GM18909 (cell line): ENCODE measurements at regions not wholly inside any gene's neighbourhood (a gene's known extent, or its start where the extent isn't known, plus 50 kb on each side); places are given as distances from the start of the nearest gene placed in this dataset.

Source experiments
- ATAC-seq: cut with Tn5 transposase; IDR thresholded peaks from one replicate; pipeline ENCODE4 v1.9.1; 2021; ENCODE audit warnings: mild to moderate bottlenecking; ENCODE audit not compliant: unreplicated experiment, poor library complexity

DNA sequence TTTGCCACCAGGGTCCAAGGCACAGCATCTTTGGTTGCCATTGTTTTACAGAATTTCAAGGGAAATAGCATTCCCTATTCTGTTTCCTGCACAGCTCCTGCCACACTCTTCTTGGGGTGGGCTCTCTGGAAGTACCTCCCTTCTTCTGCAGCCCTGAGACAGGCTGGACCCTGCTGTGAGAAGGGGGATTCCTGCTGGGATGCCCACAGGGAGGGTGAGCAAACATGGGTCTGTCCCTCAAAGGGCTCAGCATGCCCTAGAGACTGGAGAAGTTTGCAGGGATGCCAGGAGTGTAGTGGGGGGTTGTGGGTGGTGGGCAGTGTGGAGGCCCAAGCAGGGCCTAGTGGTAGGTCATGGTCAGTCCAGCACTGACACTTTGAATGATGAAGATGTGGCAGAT lies 222.2 kb upstream of the GPR26 start:
- ATAC-seq, result no peak

DNA sequence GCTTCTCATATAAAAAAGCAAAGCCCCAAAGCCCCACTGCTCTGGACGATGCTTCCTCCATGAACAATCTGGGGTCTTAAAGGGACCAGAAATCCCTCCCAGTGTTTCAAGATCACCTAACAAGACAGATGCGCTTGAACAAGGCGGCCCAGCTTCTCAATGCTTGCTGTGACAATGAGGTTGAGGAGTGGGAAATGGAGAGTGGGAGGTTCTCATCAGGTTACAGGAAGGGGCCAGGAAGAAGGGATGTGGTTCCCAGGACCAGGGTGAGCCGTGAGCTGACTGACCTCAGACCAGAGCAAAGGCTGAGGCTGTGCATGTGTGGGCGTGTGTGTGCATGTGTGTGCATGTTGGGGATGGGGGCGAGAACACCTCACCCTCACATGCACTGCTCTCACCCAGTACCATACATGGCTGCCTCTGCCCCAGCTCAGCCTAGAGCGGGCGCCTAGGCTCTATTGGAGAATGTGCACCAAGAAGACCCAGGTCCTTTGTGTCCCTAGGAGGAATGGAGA lies 220.8 kb upstream of the GPR26 start:
- ATAC-seq, result no peak

DNA sequence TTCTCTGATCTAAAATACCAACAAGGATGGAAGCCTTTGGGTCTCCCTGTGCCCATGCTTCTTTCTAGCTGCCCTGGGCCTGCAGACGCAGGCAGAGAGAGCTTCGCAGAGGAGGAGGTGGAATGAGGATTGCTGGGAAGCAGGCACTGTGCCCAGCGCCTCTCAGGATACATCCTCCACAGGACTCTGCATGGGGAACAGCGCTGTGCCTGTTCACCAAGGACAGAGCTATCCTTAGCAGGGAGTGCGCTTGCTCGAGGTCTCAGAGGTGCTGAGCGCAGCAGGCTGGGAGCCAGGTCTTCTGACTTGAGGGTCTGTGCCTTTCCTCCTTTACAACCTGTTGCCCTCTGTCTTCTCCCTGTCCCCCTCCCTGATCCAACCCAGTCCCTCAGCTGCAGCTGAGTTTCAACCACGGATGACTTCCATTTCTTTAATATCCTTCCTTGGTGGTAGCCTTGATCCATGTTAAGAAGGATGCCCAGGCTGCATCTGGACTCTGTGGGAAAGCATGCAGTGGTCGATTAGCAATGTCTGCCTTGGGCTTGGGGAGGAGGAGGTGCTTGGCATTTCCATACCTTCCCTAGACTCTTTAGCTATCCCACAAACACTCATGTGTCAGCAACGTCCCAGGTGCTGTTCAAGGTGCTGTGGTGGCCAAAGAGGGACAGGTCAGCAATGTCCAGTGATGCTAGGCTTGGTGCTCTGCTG lies 219.6 kb upstream of the GPR26 start:
- ATAC-seq, result no peak

DNA sequence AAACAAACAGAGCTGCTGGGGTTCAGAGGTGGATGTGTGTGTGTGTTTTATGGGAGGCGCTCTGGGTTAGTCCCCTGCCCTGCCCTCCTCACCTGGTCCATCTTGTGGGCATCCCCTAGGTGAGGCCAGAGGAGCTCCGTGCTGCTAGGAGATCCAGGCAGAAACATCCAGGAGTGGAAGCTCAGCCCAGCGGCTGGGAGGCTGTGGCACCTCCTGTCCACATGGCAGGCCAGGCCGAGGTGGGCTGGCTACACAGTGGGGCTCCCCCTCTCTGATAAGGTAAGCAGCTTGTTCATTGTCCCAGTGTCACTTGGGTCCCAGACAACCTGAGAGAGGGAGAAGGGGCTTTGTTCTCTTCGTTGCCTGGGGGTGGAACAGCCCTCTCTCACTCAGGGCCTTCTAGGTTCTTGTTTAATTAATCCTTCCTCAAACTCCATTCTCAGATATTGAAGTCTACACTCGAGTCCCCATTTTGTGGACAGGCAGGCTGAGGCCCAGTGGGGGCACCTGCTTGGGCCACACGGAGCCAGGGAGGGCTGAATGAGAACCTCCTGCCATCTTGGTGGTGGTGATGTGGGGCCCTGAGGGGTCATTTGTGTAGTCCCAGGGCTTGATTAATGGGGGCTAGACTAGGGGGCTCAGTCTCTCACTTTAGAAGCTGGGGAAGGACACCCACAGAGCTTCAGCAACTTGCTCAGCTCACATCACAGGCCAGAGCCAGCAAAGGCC lies 216.8 kb upstream of the GPR26 start:
- ATAC-seq, result no peak

DNA sequence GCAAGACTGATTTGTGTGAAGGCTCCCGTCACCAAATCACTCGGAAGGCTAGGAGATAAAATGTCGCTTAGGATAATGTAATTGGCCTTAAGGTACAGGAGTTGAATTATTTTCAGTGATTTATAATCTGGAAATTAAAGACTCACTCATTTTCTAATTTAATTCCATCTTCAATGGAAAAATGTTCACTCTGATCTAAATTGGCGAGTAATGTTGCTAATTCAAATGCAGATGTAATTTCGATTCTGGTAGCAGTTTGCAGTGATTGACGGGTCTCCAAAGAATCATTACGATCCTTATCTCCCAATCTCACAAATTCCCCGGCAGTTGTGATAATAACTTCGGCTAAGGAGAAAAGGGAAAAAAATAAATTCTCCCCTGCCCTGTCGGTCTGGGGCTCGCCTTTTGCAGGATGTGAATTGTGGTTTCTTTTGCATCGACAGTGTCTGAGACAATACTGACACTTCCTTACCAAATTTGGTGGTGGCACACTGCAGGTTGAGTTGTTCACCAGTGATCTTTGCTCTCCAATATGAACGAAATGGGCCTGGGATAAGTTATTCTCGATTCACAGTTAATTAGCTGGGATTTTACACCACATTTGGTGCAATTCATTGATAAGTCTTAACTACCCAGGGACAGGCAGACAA lies 215.1 kb upstream of the GPR26 start:
- ATAC-seq, result no peak

DNA sequence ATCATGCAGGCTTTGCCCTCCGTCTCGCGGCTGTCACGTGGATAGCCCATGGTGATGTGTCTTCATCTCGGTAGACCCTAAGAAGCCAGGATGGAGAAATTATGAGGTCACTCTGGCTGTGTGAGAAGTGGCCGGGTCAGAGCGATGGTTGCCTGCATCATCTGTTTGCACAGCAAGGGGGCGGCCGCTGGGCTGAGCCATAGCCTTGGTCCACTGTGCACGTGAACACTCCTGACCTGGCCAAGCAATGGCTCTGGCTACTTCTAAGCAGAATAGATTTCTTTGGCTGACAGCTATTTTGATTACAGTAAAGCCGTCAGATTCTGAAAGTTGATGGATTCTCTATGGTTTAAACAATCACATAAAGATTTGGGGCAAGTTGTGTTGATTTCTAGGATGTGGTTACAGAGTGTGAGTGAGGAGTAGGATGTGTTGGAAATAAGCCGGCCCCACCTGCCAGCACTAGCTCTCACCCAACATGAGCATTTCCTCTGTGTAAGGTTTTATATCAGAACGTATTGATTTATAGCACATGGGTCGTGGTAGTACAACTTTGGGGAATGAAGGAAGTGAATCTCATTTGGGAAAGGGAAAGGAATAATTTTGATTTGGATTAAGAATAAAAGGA lies 214.4 kb upstream of the GPR26 start:
- ATAC-seq, result no peak

DNA sequence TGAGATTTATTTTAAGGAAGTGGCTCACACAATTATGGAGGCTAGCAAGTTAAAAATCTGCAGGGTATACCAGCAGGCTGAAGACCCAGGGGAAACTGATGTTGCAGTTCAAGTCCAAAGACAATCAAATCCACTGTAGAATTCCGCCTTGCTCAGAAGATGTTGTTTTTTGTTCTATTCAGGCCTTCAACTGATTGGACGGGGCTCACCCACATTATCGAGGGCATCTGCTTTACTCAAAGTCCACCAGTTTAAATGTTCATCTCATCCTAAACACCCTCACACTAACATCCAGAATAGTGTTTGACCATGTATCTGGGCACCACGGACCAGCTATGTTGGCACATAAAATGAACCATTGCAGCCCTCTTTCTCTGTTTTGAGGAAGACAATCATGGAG lies 211.2 kb upstream of the GPR26 start:
- ATAC-seq, result no peak

DNA sequence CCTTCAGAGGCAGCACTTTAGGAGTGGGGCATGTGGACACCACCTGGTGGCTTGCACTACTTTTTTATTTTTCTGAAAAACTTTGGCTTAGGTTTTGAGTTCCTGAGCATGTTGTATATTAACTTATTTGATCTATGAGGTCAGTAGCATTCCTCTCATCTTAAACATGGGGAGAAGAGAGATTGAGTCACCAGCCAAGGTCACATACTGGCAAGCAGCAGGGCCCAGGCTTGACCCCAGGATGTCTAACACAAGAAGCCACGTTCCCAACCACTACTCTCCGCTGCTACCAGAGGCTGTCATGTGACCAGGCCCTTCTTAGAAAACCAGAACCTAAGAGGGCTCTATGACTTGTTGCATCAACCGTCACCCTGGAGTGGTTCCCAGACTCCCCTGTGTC lies 210.3 kb upstream of the GPR26 start:
- ATAC-seq, result no peak

DNA sequence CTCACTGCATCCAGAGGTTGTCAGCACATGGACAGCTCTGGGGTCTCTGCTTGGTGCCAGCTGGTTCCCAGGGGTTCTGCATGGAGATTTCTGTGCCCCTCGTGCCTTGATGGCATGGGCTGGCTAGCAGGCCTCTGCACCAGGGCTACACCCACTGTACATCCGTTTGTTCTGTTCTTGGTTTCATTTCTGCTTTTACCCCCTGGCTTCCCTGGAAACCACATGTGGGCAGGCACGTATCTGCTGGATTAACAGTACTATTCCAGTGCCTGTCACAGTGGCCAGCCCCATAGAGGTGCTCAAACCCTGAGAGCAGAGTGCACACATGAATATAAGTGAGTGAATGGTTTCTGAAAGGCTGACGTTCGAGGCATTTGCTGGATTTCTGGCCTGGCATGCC lies 207.2 kb upstream of the GPR26 start:
- no peak for ATAC-seq

DNA sequence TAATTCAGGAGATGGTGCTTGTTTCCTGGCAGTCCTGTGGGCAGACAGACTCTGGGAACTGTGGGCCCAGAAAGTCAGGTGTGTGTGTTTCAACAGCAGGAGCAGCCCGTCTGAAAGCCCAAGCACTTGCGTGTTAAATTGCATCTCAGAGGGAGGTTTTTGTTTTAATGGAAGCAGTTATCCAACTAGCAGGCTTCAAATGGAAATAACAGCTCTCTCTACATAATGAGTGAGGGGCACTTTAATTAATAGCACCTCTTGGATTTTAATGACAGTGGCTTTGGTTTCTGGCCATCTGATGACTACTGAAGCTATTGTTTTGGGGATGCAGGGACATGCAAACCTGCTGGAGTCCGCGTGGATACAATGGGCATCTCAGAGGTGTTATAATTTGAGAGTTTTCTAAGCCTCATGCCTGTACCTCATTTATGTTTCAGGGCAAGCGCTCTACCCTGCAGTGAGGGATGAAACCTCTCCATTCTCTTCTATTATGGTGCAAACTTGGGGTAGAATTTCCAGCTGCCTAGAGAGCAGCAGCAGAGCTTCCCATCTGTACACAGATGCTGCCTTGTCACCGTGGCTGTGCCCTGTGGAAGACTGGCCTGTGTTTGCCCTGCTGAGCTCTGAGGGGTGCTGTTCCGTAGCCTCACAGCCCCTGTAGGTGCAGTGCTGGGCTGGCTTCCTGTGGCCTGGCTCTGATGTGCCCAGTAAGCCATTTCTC lies 206.6 kb upstream of the GPR26 start:
- ATAC-seq, result no peak

DNA sequence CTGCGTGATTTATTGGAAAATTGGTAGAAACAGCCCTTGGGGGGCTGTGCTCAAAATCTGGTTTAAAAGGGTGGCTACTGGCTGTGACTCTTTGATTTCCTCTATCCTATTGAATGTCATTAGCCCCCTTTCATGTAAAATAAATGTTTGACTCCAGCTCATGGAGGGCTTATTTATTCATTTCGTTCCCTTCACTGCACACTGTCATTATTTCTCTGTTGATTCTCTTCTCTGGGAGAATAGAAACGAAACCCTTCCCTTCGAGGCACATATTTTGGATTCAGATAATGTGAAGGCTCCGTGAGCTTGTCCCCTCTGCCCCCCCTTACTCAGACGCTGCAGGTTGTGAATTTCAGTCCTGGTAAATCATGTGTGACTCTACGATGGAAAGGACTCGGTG lies 203.9 kb upstream of the GPR26 start:
- ATAC-seq, result no peak

DNA sequence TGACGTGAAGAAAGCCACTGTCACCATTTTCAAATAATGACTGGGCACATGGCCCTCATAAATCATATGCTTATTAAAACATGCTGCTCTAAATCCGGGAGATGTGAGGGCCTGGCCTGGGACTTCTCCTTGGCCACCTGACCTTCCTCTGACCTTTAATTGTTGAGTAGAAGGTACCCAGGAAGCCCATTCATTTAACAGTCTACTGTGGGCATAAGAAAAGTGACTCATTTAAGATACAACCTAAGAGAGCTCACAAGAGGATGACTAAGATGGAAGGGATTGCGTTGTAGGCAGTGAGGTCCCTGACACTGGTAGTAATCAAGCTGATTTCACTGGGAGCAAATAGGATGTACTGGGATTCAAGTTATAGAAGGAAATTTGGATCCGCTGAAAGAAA lies 203.4 kb upstream of the GPR26 start:
- ATAC-seq, result no peak

DNA sequence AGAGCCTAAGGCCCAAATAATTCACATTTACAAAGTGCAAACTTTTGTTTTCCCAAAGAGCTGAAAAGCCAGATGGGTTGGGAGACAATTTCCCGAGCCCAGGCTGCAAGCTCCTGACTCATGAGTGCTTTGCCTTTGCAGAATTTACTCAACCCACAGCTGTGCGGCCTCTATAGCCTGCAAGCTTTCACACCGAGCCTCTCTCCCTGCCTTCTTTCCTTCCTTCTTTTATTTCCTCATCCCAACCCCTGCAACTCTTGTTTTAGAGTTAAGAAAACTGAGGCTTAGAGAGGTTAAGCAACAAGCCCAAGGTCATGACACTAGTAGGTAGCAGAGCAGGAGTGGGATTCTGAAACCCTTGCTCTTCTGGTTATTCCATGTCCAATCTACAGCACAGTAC lies 203.0 kb upstream of the GPR26 start:
- no peak for ATAC-seq

DNA sequence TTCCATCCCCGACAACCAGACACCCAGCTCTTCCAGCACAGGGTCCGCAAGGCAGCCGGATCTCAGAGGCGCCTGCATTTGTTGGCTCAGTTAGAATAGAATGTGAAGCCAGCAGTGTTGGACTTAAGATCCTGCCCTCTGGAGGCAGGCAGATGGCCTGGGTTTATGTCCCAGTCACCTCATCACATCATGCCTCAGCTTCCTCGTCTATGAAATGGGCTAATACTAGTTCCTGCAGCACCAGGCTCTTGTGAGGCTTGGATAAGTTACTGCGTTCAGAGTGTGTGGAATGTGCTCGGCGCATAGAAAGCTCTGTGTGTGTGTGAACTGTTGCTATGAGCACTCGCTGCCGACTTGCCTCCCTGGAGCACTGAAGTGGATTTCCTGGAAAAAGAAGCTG lies 202.5 kb upstream of the GPR26 start:
- ATAC-seq, result no peak

DNA sequence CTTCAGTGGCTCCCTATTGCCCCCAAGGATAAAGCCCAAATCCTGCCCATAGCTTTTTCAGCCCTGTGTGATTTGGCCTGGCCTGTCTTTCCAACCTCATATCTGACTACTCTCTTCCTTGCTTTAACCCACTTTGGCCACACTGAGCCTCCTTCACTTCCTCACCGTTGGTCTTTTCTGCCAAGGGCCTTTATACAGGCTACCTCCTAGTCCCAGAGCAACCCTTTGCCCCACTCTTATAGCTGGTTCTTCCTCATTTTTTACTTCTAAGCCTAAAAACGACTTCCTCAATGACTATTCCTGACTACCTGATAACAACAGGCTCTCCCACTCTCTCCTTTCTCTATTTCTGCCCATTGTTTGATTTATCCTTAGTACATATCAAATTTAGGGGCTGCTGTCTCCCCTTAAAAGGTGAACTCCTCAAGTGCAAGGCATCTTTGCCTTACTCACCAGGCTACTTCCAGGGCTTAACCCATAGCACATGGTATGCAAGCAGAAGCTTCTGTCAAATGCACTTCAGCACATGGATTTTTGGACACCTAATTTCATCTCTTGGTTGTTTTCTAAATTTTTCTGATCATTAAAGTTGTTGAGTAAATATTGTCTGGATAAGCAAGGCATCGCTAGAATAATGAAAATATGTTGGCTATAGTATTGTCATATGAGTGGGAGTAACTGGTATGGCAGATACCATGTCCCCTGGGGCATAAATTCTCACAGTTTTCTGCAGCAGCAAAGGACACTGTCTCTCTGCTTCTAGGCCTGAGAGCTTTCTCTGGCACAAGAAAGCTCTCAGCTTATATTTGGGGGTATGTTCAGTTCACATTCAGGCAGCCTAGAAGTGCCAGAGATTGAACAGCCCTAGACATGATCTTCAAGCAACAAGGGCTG lies 201.5 kb upstream of the GPR26 start:
- no peak for ATAC-seq

DNA sequence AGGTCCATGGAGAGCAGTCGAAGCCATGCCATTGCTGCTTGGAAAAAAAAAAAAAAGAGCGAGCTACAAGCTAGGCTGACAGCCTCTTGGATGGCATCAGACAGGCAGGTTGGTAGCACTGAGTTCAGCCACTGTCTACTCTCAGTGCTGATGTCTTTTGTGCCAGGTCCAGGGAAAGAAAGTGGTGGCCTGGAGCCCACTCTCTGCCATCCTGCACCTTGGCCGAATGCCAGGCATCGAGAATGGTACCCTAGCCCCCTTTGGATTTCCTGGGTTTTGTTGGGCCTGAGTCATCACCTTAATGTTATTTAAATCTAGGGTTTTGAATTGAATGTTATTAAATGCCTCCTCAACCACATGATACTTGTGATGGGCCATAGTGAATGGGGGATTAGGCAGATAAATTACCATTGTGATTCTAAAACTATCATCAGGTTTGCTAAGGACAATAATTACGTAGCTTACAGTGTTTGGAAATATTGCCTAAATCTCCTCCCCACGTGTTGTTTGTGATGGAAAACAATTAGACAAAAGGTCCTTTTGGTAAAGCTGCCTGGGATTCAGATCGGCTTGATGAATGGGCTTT lies 195.7 kb upstream of the GPR26 start:
- ATAC-seq, result no peak

DNA sequence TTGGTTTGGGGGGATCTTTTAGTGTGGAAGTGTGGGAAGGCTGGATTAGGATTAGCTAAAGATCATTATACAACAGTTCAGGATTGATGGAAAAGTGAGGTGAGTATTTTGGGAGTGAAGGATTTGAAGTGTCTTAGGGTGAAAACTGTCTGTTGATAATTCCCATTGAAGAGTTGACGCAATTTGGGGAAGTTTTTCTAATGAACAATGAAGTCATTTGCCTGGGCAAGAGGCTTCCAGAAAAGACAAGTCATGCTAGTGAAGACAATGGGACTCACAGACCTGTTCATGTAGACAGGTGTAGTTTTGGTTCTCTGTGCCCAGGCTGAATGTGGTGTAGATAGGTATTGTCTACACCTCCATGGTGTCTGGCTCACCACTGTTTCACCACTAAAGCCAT lies 194.3 kb upstream of the GPR26 start:
- ATAC-seq, result no peak

DNA sequence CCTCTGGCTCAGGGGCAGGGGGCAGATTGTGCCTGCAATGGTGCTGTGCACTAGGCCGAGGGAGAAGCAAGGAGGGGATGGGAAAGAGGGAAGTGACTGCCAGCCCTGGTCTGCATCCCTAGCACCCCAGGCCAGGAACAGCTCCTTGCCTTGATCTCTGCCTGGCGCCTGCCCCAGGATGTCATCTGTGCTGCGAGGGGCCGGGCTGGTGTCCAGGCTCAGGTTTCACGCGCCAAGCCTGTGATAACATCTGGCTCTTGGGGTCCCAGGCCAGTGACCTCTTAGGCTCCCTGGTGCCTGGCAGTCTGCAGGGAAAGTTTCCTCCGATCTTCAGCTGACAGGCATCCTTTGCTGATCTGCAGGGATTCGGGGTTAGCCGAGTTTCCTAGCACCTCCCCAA lies 193.5 kb upstream of the GPR26 start:
- no peak for ATAC-seq

DNA sequence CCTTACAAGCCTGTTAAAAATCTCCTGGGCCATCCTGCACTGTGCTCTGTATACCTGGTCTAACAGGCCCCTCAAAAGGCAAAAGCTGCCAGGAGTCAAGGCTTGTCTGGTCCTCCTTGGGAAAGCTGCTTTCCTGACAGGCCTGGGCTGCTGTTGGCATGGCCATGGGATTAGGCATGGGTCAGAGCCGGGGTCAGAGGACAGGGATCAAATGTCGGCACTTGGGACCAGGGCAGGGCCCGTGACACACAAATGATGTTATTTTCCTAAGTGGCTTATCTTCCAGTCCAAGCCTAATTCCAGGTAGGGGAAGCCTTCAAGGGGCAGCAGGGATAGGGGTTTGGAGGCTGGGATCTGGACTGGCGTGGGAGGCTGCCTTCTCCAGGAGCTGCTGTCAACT lies 191.5 kb upstream of the GPR26 start:
- no peak for ATAC-seq
